LNCaP clone FGC (cell line): ENCODE measurements at regions not wholly inside any gene's neighbourhood (a gene's known extent, or its start where the extent isn't known, plus 50 kb on each side); places are given as distances from the start of the nearest gene placed in this dataset.

ENCODE experiments used
- DNase-seq: peaks from one replicate; pipeline ENCODE4 v3.0.0-alpha.2; 2011; ENCODE audit warnings: low read depth
- H3K4me3 ChIP-seq: 2 replicates; pipeline ENCODE4 v1.5.1; 2011; ENCODE audit warnings: mild to moderate bottlenecking, low read depth, low read length, control low read depth
- CTCF ChIP-seq: IDR thresholded peaks from 2 replicates; pipeline ENCODE4 v1.5.1; 2012; ENCODE audit warnings: mild to moderate bottlenecking; ENCODE audit not compliant: control insufficient read depth, insufficient read depth; ENCODE audit errors: extremely low read depth

GRCh38 chr14:30420515-30420914, 138.4 kb upstream of the G2E3 start:
- DNase-seq: no peak
- no peak overlapping the region for H3K4me3 ChIP-seq
- TF ChIP-seq CTCF: no peak

- TF ChIP-seq CTCF: no peak
- no peak overlapping the region for H3K4me3 ChIP-seq
- DNase-seq: no peak
Measured at GRCh38 chr14:30426463-30426862, 132.5 kb upstream of the G2E3 start.

GRCh38 chr14:30427401-30427800, 131.6 kb upstream of the G2E3 start:
- TF ChIP-seq CTCF: no peak
- no peak overlapping the region for H3K4me3 ChIP-seq
- DNase-seq: no peak

GRCh38 chr14:30427846-30428245, 131.1 kb upstream of the G2E3 start:
- no peak for DNase-seq
- TF ChIP-seq CTCF: no peak
- no peak overlapping the region for H3K4me3 ChIP-seq

GRCh38 chr14:30431552-30431951, 127.4 kb upstream of the G2E3 start:
- H3K4me3 ChIP-seq: no peak overlapping the region
- DNase-seq: no peak
- no peak for TF ChIP-seq CTCF

GRCh38 chr14:30440961-30441360, 118.0 kb upstream of the G2E3 start:
- DNase-seq: no peak
- TF ChIP-seq CTCF: no peak
- no peak overlapping the region for H3K4me3 ChIP-seq

- peak; percentile 78 for TF ChIP-seq CTCF
- DNase-seq: peak; percentile 48
- no peak overlapping the region for H3K4me3 ChIP-seq
Measured at GRCh38 chr14:30443368-30444007, 115.5 kb upstream of the G2E3 start.
